ENCODE measurements at regions not wholly inside any gene's neighbourhood (a gene's known extent, or its start where the extent isn't known, plus 50 kb on each side); places are given as distances from the start of the nearest gene placed in this dataset.
"Not testable (repeated sequence)": the region's sequence is repeated elsewhere in the genome, so short reads cannot be mapped to it uniquely, and the experiment has no call there.

GRCh38 chrX:128622296-128622695, 570.1 kb upstream of the ACTRT1 start:
- no peak overlapping the region for H3K27ac ChIP-seq (ENCODE audit: low read depth)
- no peaks in the 10 kb centered on the region for H3K4me1 ChIP-seq (ENCODE audit: insufficient read depth)
- 81% methylated on average over 2 of the region's 2 CpGs for WGBS
- DNase-seq (ENCODE audit: extremely low spot score): no peak
- no peaks in the 10 kb centered on the region for H3K36me3 ChIP-seq (ENCODE audit: insufficient read depth)
- H3K4me3 ChIP-seq (ENCODE audit: low read depth, low read length): no peak overlapping the region

GRCh38 chrX:128619490-128619889, 567.3 kb upstream of the ACTRT1 start:
- Histone ChIP-seq H3K27ac (ENCODE audit: low read depth) (no peak overlapping the region), H3K4me1 (ENCODE audit: insufficient read depth) (no peaks in the 10 kb centered on the region), H3K36me3 (ENCODE audit: insufficient read depth) (no peaks in the 10 kb centered on the region), H3K4me3 (ENCODE audit: low read depth, low read length) (no peak overlapping the region)
- no peak for DNase-seq (ENCODE audit: extremely low spot score)
- WGBS: 71% methylated on average over 3 of the region's 3 CpGs

- Histone ChIP-seq H3K36me3 (ENCODE audit: insufficient read depth) (no peaks in the 10 kb centered on the region), H3K4me3 (ENCODE audit: low read depth, low read length) (no peak overlapping the region), H3K27ac (ENCODE audit: low read depth) (no peak overlapping the region), H3K4me1 (ENCODE audit: insufficient read depth) (no peaks in the 10 kb centered on the region)
- DNase-seq (ENCODE audit: extremely low spot score): no peak
- WGBS: 84% methylated on average over 1 of the region's 1 CpG
Measured at GRCh38 chrX:128616933-128617332, 564.7 kb upstream of the ACTRT1 start.

- not testable (repeated sequence) for H3K36me3 ChIP-seq (ENCODE audit: insufficient read depth); H3K27ac ChIP-seq (ENCODE audit: low read depth); H3K4me3 ChIP-seq (ENCODE audit: low read depth, low read length); DNase-seq (ENCODE audit: extremely low spot score); H3K4me1 ChIP-seq (ENCODE audit: insufficient read depth)
- WGBS: 94% methylated on average over 12 of the region's 16 CpGs
Measured at GRCh38 chrX:128606817-128607216, 554.6 kb upstream of the ACTRT1 start.

GRCh38 chrX:128606357-128606756, 554.2 kb upstream of the ACTRT1 start:
- H3K4me1 ChIP-seq (ENCODE audit: insufficient read depth); H3K4me3 ChIP-seq (ENCODE audit: low read depth, low read length); H3K36me3 ChIP-seq (ENCODE audit: insufficient read depth); H3K27ac ChIP-seq (ENCODE audit: low read depth); DNase-seq (ENCODE audit: extremely low spot score): not testable (repeated sequence)
- 70% methylated on average over 31 of the region's 31 CpGs for WGBS

- H3K36me3 ChIP-seq (ENCODE audit: insufficient read depth): no peaks in the 10 kb centered on the region
- no peak overlapping the region for H3K27ac ChIP-seq (ENCODE audit: low read depth)
- H3K4me3 ChIP-seq (ENCODE audit: low read depth, low read length): no peak overlapping the region
- H3K4me1 ChIP-seq (ENCODE audit: insufficient read depth): no peaks in the 10 kb centered on the region
- 96% methylated on average over 2 of the region's 2 CpGs for WGBS
- DNase-seq (ENCODE audit: extremely low spot score): no peak
Measured at GRCh38 chrX:128601706-128602105, 549.5 kb upstream of the ACTRT1 start.

- no peak for DNase-seq (ENCODE audit: extremely low spot score)
- Histone ChIP-seq H3K36me3 (ENCODE audit: insufficient read depth) (no peaks in the 10 kb centered on the region), H3K4me3 (ENCODE audit: low read depth, low read length) (no peak overlapping the region), H3K27ac (ENCODE audit: low read depth) (no peak overlapping the region), H3K4me1 (ENCODE audit: insufficient read depth) (no peaks in the 10 kb centered on the region)
- 95% methylated on average over 1 of the region's 1 CpG for WGBS
Measured at GRCh38 chrX:128599632-128600031, 547.4 kb upstream of the ACTRT1 start.

GRCh38 chrX:128582036-128582435, 529.8 kb upstream of the ACTRT1 start:
- Histone ChIP-seq H3K27ac (ENCODE audit: low read depth) (no peak overlapping the region), H3K36me3 (ENCODE audit: insufficient read depth) (no peaks in the 10 kb centered on the region), H3K4me1 (ENCODE audit: insufficient read depth) (no peaks in the 10 kb centered on the region), H3K4me3 (ENCODE audit: low read depth, low read length) (no peak overlapping the region)
- WGBS: 88% methylated on average over 6 of the region's 6 CpGs
- no peak for DNase-seq (ENCODE audit: extremely low spot score)

GRCh38 chrX:128581615-128582014, 529.4 kb upstream of the ACTRT1 start:
- H3K27ac ChIP-seq (ENCODE audit: low read depth): no peak overlapping the region
- WGBS: 86% methylated on average over 2 of the region's 2 CpGs
- H3K36me3 ChIP-seq (ENCODE audit: insufficient read depth): no peaks in the 10 kb centered on the region
- H3K4me3 ChIP-seq (ENCODE audit: low read depth, low read length): no peak overlapping the region
- no peaks in the 10 kb centered on the region for H3K4me1 ChIP-seq (ENCODE audit: insufficient read depth)
- DNase-seq (ENCODE audit: extremely low spot score): no peak

- Histone ChIP-seq H3K27ac (ENCODE audit: low read depth) (no peak overlapping the region), H3K36me3 (ENCODE audit: insufficient read depth) (no peaks in the 10 kb centered on the region), H3K4me1 (ENCODE audit: insufficient read depth) (no peaks in the 10 kb centered on the region), H3K4me3 (ENCODE audit: low read depth, low read length) (no peak overlapping the region)
- 95% methylated on average over 5 of the region's 5 CpGs for WGBS
- DNase-seq (ENCODE audit: extremely low spot score): no peak
Measured at GRCh38 chrX:128543114-128543513, 490.9 kb upstream of the ACTRT1 start.

- Histone ChIP-seq H3K4me1 (ENCODE audit: insufficient read depth) (no peaks in the 10 kb centered on the region), H3K4me3 (ENCODE audit: low read depth, low read length) (no peak overlapping the region)
- 65% methylated on average over 3 of the region's 3 CpGs for WGBS
Measured at GRCh38 chrX:128518508-128518907, 466.3 kb upstream of the ACTRT1 start.

GRCh38 chrX:128517691-128518090, 465.5 kb upstream of the ACTRT1 start:
- DNase-seq (ENCODE audit: extremely low spot score): no peak
- 88% methylated on average over 3 of the region's 3 CpGs for WGBS
- Histone ChIP-seq H3K27ac (ENCODE audit: low read depth) (no peak overlapping the region), H3K4me1 (ENCODE audit: insufficient read depth) (no peaks in the 10 kb centered on the region), H3K4me3 (ENCODE audit: low read depth, low read length) (no peak overlapping the region), H3K36me3 (ENCODE audit: insufficient read depth) (no peaks in the 10 kb centered on the region)

More at GRCh38 chrX:128518508-128518907, 466.3 kb upstream of the ACTRT1 start:
- H3K27ac ChIP-seq (ENCODE audit: low read depth): no peak overlapping the region
- H3K36me3 ChIP-seq (ENCODE audit: insufficient read depth): no peaks in the 10 kb centered on the region
- no peak for DNase-seq (ENCODE audit: extremely low spot score)

- DNase-seq (ENCODE audit: extremely low spot score): no peak
- H3K36me3 ChIP-seq (ENCODE audit: insufficient read depth): no peaks in the 10 kb centered on the region
- H3K27ac ChIP-seq (ENCODE audit: low read depth): no peak overlapping the region
- no peak overlapping the region for H3K4me3 ChIP-seq (ENCODE audit: low read depth, low read length)
- no peaks in the 10 kb centered on the region for H3K4me1 ChIP-seq (ENCODE audit: insufficient read depth)
Measured at GRCh38 chrX:128504496-128504895, 452.3 kb upstream of the ACTRT1 start.

GRCh38 chrX:128464116-128464515, 411.9 kb upstream of the ACTRT1 start:
- H3K4me3 ChIP-seq (ENCODE audit: low read depth, low read length): no peak overlapping the region
- no peak overlapping the region for H3K27ac ChIP-seq (ENCODE audit: low read depth)
- H3K4me1 ChIP-seq (ENCODE audit: insufficient read depth): no peaks in the 10 kb centered on the region
- H3K36me3 ChIP-seq (ENCODE audit: insufficient read depth): no peaks in the 10 kb centered on the region
- DNase-seq (ENCODE audit: extremely low spot score): no peak
- WGBS: 89% methylated on average over 5 of the region's 5 CpGs

- no peak for DNase-seq (ENCODE audit: extremely low spot score)
- no peak overlapping the region for H3K4me3 ChIP-seq (ENCODE audit: low read depth, low read length)
- no peaks in the 10 kb centered on the region for H3K36me3 ChIP-seq (ENCODE audit: insufficient read depth)
- no peak overlapping the region for H3K27ac ChIP-seq (ENCODE audit: low read depth)
- no peaks in the 10 kb centered on the region for H3K4me1 ChIP-seq (ENCODE audit: insufficient read depth)
- 54% methylated on average over 6 of the region's 6 CpGs for WGBS
Measured at GRCh38 chrX:128460835-128461234, 408.6 kb upstream of the ACTRT1 start.
